ENCODE measurements at regions not wholly inside any gene's neighbourhood (a gene's known extent, or its start where the extent isn't known, plus 50 kb on each side); places are given as distances from the start of the nearest gene placed in this dataset.

DNA sequence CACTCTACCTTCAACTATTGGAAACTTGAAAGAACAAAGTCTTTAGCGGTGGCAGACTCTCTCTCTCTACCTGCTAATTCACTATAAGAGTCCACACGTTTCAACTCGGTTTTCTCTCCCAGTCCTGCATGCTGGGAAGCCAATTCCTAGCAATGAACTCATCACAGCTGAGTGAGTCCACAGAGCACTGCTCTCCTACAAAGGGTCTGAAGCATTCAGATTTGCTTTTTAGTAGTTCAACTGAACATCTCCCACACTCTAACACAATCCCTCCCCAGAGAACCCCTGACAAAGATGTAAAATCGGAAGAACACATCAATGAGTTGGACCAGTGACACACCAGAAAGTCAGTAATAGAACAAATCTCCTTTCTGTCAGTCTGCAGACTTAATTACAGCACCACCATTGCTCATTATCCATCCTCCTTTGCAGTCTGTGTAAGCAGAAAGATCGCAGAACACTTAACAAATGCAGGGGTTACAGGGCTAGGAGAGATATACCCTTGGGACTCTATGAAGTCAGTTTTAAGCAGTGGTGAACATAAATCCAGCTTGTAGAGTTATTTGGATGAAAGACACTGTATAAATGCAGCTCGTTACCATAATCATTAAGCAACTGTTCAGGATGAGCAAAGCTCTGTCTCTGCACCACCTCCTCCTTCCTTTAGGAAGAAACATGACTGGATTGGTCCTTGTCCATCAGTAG, 353.4 kb upstream of the GRIA1 start:
- TF ChIP-seq, protein P1, sequence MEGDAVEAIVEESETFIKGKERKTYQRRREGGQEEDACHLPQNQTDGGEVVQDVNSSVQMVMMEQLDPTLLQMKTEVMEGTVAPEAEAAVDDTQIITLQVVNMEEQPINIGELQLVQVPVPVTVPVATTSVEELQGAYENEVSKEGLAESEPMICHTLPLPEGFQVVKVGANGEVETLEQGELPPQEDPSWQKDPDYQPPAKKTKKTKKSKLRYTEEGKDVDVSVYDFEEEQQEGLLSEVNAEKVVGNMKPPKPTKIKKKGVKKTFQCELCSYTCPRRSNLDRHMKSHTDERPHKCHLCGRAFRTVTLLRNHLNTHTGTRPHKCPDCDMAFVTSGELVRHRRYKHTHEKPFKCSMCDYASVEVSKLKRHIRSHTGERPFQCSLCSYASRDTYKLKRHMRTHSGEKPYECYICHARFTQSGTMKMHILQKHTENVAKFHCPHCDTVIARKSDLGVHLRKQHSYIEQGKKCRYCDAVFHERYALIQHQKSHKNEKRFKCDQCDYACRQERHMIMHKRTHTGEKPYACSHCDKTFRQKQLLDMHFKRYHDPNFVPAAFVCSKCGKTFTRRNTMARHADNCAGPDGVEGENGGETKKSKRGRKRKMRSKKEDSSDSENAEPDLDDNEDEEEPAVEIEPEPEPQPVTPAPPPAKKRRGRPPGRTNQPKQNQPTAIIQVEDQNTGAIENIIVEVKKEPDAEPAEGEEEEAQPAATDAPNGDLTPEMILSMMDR (IDR thresholded peaks at IDR 0.05): no peak
- no peak for TF ChIP-seq POLR2AphosphoS5 (IDR thresholded peaks at IDR 0.05)
